GM12878 (cell line): ENCODE measurements at regions not wholly inside any gene's neighbourhood (a gene's known extent, or its start where the extent isn't known, plus 50 kb on each side); places are given as distances from the start of the nearest gene placed in this dataset.

Experiments used
- ATAC-seq: fragments of 200-7000 bp; cut with Tn5 transposase; 3 replicates; pipeline ENCODE4 v1.9.1; 2020; ENCODE audit warnings: mild to moderate bottlenecking, moderate library complexity
- BruUV-seq: library from RNA; stranded (reverse); fragments of 400-500 nt; replicated peaks from 2 replicates; lab custom pipeline; 2021; lab: Mats Ljungman, UMichigan
- CTCF ChIA-PET: fragments of 300-600 bp; sonication (Branson Sonifier 250); formaldehyde crosslinking; extraction: SDS; loops from one replicate; lab custom pipeline; 2021; ENCODE audit warnings: inconsistent platforms; lab: Yijun Ruan, JAX
- POLR2A ChIA-PET: fragments of 350-600 bp; formaldehyde crosslinking; extraction: SDS; loops from one replicate; lab custom pipeline; 2021; ENCODE audit warnings: inconsistent platforms; lab: Charles Lee
- RAD21 ChIA-PET: fragments of 300-600 bp; sonication (Branson Sonifier 250); formaldehyde crosslinking; loops from one replicate; lab custom pipeline; 2023; ENCODE audit warnings: antibody characterized with exemption; ENCODE audit not compliant: unreplicated experiment; lab: Charles Lee
- SMC1A ChIA-PET: fragments of 300-600 bp; sonication (Branson Sonifier 250); formaldehyde crosslinking; loops from one replicate; lab custom pipeline; 2023; ENCODE audit not compliant: unreplicated experiment, uncharacterized antibody; lab: Charles Lee
- DNase-seq: peaks from one replicate; pipeline ENCODE4 v3.0.0-alpha.2; 2011; ENCODE audit warnings: low read depth, low spot score
- FAIRE-seq: peaks from 3 replicates; lab custom pipeline; 2011; peaks lifted over from hg19 to GRCh38; lab: Jason Lieb, UNC
- H2AFZ ChIP-seq: 2 replicates; pipeline ENCODE4 v1.6.0; 2011; ENCODE audit warnings: low read depth, low read length, control low read depth; ENCODE audit not compliant: control insufficient read depth
- H3K27ac ChIP-seq: 2 replicates; pipeline ENCODE4 v1.5.1; 2011; ENCODE audit warnings: control low read depth; ENCODE audit not compliant: control insufficient read depth, insufficient read depth
- H3K27me3 ChIP-seq, 2 experiments: replicated peaks in 1 of 2; 2 replicates each; pipeline versions ENCODE4 v1.6.0 to v1.6.1; 2011; ENCODE audit warnings: low read length in 1 of 2; ENCODE audit not compliant: control insufficient read depth in 2 of 2, insufficient read depth in 2 of 2
- H3K36me3 ChIP-seq, 2 experiments: 2 replicates each; pipeline ENCODE4 v1.5.1; 2011; ENCODE audit warnings: low read length in 1 of 2; ENCODE audit not compliant: control insufficient read depth in 2 of 2, insufficient read depth in 2 of 2
- H3K4me1 ChIP-seq: 2 replicates; pipeline ENCODE4 v1.6.1; 2011; ENCODE audit warnings: mild to moderate bottlenecking, low read length, moderate library complexity, mixed read lengths; ENCODE audit not compliant: control insufficient read depth, insufficient read depth
- H3K4me2 ChIP-seq: 2 replicates; pipeline ENCODE4 v1.6.0; 2011; ENCODE audit warnings: control low read depth; ENCODE audit not compliant: control insufficient read depth, insufficient read depth
- H3K4me3 ChIP-seq: fragments of 200-600 bp; sonication (generic); 2 replicates; pipeline ENCODE4 v1.5.1; 2016
- H3K79me2 ChIP-seq: 2 replicates; pipeline ENCODE4 v1.6.0; 2011; ENCODE audit warnings: low read length; ENCODE audit not compliant: control insufficient read depth, insufficient read depth
- H3K9ac ChIP-seq: 2 replicates; pipeline ENCODE4 v1.8.0; 2011; ENCODE audit warnings: low read length, control low read depth, mixed read lengths; ENCODE audit not compliant: control insufficient read depth, insufficient read depth
- H3K9me3 ChIP-seq: replicated peaks from 3 replicates; pipeline ENCODE4 v1.5.1; 2011; ENCODE audit warnings: mild to moderate bottlenecking, low read length; ENCODE audit not compliant: control insufficient read depth, insufficient read depth
- H4K20me1 ChIP-seq: 2 replicates; pipeline ENCODE4 v1.6.0; 2011; ENCODE audit not compliant: control insufficient read depth, insufficient read depth
- EZH2 ChIP-seq: IDR thresholded peaks from 2 replicates; pipeline ENCODE4 v1.6.1; 2012; ENCODE audit warnings: low read depth, mild to moderate bottlenecking, control low read depth, inconsistent platforms, low read length, borderline replicate concordance; ENCODE audit not compliant: control insufficient read depth
- FOXK2 ChIP-seq: fragments of 450-650 bp; IDR thresholded peaks from 2 replicates; pipeline ENCODE4 v1.6.1; 2017; ENCODE audit warnings: mild to moderate bottlenecking, moderate library complexity
- WGBS: methylation state at CpG from one replicate; pipeline ENCODE4 v1.1.6; 2016; ENCODE audit warnings: low lambda C conversion rate; ENCODE audit not compliant: insufficient replicate concordance, insufficient coverage; ENCODE audit errors: missing lambda C conversion rate; 5-methylcytosine and 5-hydroxymethylcytosine counted together
- in situ Hi-C: fragments of 300-500 bp; cut with MboI; formaldehyde crosslinking; loops from 9 replicates; pipeline ENCODE4 v1.14.3; 2018; ENCODE audit warnings: mixed read lengths
- intact Hi-C: fragments of 100-400 bp; cut with micrococcal nuclease; formaldehyde crosslinking; loops from one replicate; pipeline ENCODE4 v1.14.2; 2022; ENCODE audit not compliant: unreplicated experiment
- TF ChIP-seq, protein P1 (sequence below), 3 experiments: IDR thresholded peaks in 2 of 3; conservative IDR thresholded peaks in 1 of 3; 2 replicates each; pipeline ENCODE4 v1.5.1; 2011; ENCODE audit warnings: low read depth in 3 of 3, low read length in 3 of 3, mild to moderate bottlenecking in 3 of 3, control low read depth in 2 of 3, moderate library complexity in 2 of 3, inconsistent platforms in 1 of 3, mixed read lengths in 1 of 3; ENCODE audit not compliant: control insufficient read depth in 2 of 3, insufficient read depth in 1 of 3; ENCODE audit errors: extremely low read depth in 1 of 3
- TF ChIP-seq, protein P2 (sequence below): IDR thresholded peaks from 2 replicates; pipeline ENCODE4 v1.6.1; 2011; ENCODE audit warnings: borderline replicate concordance, low read depth, mild to moderate bottlenecking, moderate library complexity, low read length; ENCODE audit not compliant: insufficient read depth, poor library complexity, severe bottlenecking

DNA sequence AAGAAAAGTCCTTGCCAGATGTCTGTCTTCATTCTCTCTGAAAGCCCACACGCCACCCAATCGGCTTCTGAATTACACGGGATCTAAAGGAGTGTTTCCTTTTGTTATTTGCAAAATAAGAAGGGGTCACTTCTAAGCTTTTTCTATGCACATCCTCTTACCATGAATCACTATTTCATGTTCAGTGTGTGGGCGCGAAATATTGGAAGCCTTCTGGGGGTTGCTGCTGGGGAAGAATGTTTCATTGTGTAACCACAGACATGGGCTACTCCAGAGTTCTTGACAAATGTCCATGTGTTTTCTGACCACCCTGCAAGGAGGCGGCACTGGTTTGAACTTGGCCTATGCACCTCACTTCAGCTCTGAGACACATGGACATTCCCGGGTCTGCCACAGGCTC is 133.6 kb upstream of the APCDD1 start:
- Histone ChIP-seq H4K20me1 (no peaks in the 10 kb centered on the region), H3K9ac (no peak overlapping the region), H3K4me2 (no peak overlapping the region), H3K4me3 (no peak overlapping the region), H3K4me1 (no peaks in the 10 kb centered on the region), H3K79me2 (no peaks in the 10 kb centered on the region), H3K9me3 (no peaks in the 10 kb centered on the region), H2AFZ (no peak overlapping the region), H3K36me3 (no peaks in the 10 kb centered on the region), H3K27ac (no peak overlapping the region), H3K27me3 (peaks cover 0 to 2% of the 10 kb centered on the region in 2 experiments; a peak in 1 of 4 replicates)
- DNase-seq = no peak
- TF ChIP-seq, protein P1, sequence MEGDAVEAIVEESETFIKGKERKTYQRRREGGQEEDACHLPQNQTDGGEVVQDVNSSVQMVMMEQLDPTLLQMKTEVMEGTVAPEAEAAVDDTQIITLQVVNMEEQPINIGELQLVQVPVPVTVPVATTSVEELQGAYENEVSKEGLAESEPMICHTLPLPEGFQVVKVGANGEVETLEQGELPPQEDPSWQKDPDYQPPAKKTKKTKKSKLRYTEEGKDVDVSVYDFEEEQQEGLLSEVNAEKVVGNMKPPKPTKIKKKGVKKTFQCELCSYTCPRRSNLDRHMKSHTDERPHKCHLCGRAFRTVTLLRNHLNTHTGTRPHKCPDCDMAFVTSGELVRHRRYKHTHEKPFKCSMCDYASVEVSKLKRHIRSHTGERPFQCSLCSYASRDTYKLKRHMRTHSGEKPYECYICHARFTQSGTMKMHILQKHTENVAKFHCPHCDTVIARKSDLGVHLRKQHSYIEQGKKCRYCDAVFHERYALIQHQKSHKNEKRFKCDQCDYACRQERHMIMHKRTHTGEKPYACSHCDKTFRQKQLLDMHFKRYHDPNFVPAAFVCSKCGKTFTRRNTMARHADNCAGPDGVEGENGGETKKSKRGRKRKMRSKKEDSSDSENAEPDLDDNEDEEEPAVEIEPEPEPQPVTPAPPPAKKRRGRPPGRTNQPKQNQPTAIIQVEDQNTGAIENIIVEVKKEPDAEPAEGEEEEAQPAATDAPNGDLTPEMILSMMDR (IDR thresholded peaks at IDR 0.05 in 2 of 3, conservative IDR thresholded peaks at IDR 0.05 in 1 of 3; ENCODE audit: control insufficient read depth in 2 of 3, extremely low read depth in 1 of 3, insufficient read depth in 1 of 3, low read depth in 3 of 3, low read length in 3 of 3) = no peak
- TF ChIP-seq FOXK2 = no peak
- TF ChIP-seq, protein P2, sequence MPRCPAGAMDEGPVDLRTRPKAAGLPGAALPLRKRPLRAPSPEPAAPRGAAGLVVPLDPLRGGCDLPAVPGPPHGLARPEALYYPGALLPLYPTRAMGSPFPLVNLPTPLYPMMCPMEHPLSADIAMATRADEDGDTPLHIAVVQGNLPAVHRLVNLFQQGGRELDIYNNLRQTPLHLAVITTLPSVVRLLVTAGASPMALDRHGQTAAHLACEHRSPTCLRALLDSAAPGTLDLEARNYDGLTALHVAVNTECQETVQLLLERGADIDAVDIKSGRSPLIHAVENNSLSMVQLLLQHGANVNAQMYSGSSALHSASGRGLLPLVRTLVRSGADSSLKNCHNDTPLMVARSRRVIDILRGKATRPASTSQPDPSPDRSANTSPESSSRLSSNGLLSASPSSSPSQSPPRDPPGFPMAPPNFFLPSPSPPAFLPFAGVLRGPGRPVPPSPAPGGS = no peak
- no peak for TF ChIP-seq EZH2
- ChIA-PET SMC1A (interaction anchor here (0.8 to 1.5 kb wide), 2 partner anchors 9 to 162 kb away, joined by 3 to 5 read pairs; no protein-coding TSS in a partner anchor), POLR2A (no interaction called here), CTCF (interaction anchor here (1.1 kb wide), 1 partner anchor 197 kb away, joined by 4 read pairs; no protein-coding TSS in a partner anchor), RAD21 (no interaction called here)
- in situ Hi-C loops (loop anchor here (25.0 kb wide), 1 partner anchor 1483 kb away; no protein-coding TSS in a partner anchor), intact Hi-C loops (no loop called here)
- 68% methylated on average over 7 of the region's 7 CpGs for WGBS
- ATAC-seq = no peak
- FAIRE-seq = no peak
- BruUV-seq = no TSS peak
